Choroid plexus epithelial cell (primary cell): ENCODE measurements at regions not wholly inside any gene's neighbourhood (a gene's known extent, or its start where the extent isn't known, plus 50 kb on each side); places are given as distances from the start of the nearest gene placed in this dataset.

Source experiments
- DNase-seq: peaks from one replicate; pipeline ENCODE4 v3.0.0-alpha.2; 2010; ENCODE audit warnings: low read depth
- H3K4me3 ChIP-seq: 2 replicates; pipeline ENCODE4 v1.5.1; 2011; ENCODE audit warnings: low read depth, mild to moderate bottlenecking, control low read depth, low read length, moderate library complexity
- CTCF ChIP-seq: conservative IDR thresholded peaks from 2 replicates; pipeline ENCODE4 v1.5.1; 2011; ENCODE audit warnings: low read depth, mild to moderate bottlenecking, control low read depth, inconsistent platforms, low read length, moderate library complexity

DNA sequence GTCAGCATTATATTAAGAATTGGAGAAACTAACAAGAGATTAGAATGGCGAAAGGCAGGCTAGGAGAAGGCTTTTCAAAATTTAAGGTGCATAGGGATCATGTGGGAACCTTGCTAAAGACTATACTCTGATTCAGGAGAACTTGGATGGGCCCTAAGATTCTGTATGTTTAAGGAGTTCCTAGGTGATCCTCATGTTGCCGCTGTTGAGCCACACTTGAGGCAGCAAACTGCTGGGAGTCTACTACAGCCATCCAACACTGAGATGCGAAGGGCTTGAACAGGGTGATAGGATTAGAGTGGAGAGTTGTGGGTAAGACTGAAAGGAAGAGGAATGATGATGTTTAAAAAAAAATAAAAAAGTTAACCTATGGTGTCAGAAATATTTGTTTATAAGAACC lies 1013.2 kb downstream of the MRPL39 start:
- H3K4me3 ChIP-seq: no peak overlapping the region
- no peak for DNase-seq
- TF ChIP-seq CTCF: no peak

- no peak for DNase-seq
- H3K4me3 ChIP-seq: no peak overlapping the region
- TF ChIP-seq CTCF: no peak
Measured at GRCh38 chr21:24590261-24590660, 1017.0 kb downstream of the MRPL39 start.

DNA sequence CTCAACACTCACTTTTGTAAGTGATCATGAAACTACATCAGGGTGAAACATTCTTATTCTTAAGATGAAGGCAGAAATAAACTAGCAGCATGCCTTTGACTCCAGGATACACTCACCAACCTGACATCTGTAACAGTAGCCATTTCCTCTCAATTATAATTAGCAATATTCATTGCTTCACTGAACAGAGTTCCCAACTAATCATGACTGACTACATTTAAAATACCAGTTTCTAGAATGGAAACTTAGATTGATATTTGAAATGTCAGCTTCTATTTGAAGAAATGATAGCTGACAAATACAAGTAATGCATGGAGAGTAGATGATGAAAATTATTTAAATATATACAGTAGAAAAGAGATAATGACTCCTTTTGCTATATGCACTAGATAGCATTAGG lies 1023.8 kb downstream of the MRPL39 start:
- H3K4me3 ChIP-seq: no peak overlapping the region
- TF ChIP-seq CTCF: no peak
- no peak for DNase-seq

DNA sequence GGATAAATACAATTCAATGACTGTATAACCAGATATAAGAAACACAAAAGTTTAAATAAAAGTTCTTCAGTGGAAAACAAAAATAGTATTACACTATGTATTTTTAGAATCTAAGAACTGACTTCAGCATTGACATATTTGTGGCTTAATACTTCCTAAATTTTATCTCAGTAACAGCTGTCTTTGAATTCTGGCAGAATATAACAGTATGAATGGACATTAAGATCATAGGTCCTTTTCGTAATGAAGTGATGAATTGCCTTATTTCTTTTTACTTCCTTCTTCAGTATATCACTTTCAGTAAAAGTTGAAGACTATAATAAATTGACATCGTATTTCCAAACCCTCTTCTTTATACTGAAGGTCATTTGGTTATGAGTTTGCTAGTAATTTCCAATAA lies 1030.0 kb downstream of the MRPL39 start:
- no peak overlapping the region for H3K4me3 ChIP-seq
- no peak for DNase-seq
- no peak for TF ChIP-seq CTCF

- no peak for TF ChIP-seq CTCF
- no peak overlapping the region for H3K4me3 ChIP-seq
- no peak for DNase-seq
Measured at GRCh38 chr21:24561291-24561690, 1046.0 kb downstream of the MRPL39 start.

GRCh38 chr21:24552491-24552890 lies 1054.8 kb downstream of the MRPL39 start:
- DNase-seq: no peak
- no peak for TF ChIP-seq CTCF
- no peak overlapping the region for H3K4me3 ChIP-seq

DNA sequence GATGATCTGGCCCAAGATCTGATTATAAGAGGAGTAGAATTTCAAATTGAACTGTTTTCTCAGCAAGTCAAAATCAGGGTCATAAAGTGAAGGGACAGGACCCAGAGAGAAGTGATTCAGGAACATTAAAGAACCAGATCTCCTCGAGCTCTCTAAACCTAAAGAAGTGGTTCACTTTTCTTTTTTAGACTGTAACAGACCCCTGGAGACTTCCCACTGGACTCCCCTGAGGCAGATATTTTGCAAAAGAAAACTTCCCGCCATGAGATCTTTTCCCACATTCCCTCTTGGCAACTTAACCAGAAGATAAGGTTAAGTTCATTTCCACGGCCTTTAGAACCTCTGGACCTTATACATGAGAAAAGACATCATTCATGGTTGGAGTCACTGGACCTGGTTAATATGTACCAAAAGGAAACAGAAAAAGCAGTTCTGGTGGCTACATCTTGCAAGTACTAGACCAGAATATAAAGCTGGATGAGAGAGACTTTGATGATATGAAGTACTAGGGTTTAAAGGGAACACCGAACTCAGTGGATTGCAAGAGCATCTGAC lies 1061.4 kb downstream of the MRPL39 start:
- DNase-seq: no peak

More for the DNA sequence above, 1061.4 kb downstream of the MRPL39 start:
- H3K4me3 ChIP-seq: no peak overlapping the region
- TF ChIP-seq CTCF: no peak
